Kidney epithelial cell (primary cell): ENCODE measurements at regions not wholly inside any gene's neighbourhood (a gene's known extent, or its start where the extent isn't known, plus 50 kb on each side); places are given as distances from the start of the nearest gene placed in this dataset.

Experiments used
- DNase-seq: peaks from one replicate; pipeline ENCODE4 v3.0.0-alpha.2; 2010; ENCODE audit warnings: low read depth
- H3K27me3 ChIP-seq: 2 replicates; pipeline ENCODE4 v1.6.0; 2011; ENCODE audit warnings: low read length; ENCODE audit not compliant: control insufficient read depth, insufficient read depth
- H3K36me3 ChIP-seq: 2 replicates; pipeline ENCODE4 v1.5.1; 2011; ENCODE audit warnings: low read length; ENCODE audit not compliant: control insufficient read depth, insufficient read depth
- H3K4me3 ChIP-seq: 2 replicates; pipeline ENCODE4 v1.5.1; 2011; ENCODE audit warnings: low read depth, mild to moderate bottlenecking, control low read depth, low read length
- TF ChIP-seq, protein P1 (sequence below): IDR thresholded peaks from 2 replicates; pipeline ENCODE4 v1.5.1; 2011; ENCODE audit warnings: mild to moderate bottlenecking, moderate library complexity, low read length, control low read depth, inconsistent platforms; ENCODE audit not compliant: insufficient read depth, poor library complexity, severe bottlenecking

DNA sequence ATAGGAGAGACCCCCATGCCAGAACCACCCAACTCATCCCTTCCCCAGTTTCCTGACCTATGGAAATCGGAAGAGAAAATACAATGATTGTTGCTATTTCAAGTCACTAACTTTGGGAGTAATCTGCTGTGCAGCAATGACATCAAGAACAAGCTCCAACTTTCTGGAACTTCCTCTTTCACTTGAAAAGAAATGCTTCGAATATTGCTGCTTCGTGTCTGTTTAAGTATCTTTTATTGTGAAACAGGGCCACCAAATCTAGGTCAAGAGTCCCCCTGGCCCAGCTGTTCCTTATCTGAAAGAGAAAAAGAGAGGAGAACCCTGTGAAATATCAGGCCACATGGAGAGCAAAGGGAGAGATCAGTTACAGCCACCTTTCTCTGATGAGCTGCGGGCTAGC is 59.4 kb upstream of the DNAH5 start:
- Histone ChIP-seq H3K36me3 (no peaks in the 10 kb centered on the region), H3K4me3 (no peak overlapping the region), H3K27me3 (no peaks in the 10 kb centered on the region)
- TF ChIP-seq, protein P1, sequence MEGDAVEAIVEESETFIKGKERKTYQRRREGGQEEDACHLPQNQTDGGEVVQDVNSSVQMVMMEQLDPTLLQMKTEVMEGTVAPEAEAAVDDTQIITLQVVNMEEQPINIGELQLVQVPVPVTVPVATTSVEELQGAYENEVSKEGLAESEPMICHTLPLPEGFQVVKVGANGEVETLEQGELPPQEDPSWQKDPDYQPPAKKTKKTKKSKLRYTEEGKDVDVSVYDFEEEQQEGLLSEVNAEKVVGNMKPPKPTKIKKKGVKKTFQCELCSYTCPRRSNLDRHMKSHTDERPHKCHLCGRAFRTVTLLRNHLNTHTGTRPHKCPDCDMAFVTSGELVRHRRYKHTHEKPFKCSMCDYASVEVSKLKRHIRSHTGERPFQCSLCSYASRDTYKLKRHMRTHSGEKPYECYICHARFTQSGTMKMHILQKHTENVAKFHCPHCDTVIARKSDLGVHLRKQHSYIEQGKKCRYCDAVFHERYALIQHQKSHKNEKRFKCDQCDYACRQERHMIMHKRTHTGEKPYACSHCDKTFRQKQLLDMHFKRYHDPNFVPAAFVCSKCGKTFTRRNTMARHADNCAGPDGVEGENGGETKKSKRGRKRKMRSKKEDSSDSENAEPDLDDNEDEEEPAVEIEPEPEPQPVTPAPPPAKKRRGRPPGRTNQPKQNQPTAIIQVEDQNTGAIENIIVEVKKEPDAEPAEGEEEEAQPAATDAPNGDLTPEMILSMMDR = no peak
- DNase-seq = no peak

DNA sequence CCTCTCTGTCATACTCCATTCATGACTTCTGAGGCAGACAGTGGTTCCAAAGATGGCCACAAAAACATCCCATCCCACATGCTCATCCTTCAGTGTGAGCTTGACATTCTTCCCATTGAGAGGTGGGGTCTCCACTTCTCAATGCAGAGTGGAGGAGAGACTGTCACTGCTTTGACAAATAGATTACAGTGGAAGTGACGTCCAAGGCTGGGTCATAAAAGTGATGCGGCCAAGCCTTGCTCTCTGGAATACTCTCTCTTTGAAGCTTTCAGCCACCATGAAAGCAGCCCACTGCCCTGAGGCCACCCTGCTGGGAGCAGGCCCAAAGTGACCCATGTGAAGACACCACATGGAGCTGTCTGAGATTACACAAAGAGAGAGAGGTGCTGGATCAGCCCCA is 59.0 kb upstream of the DNAH5 start:
- TF ChIP-seq, protein P1 = no peak
- no peak overlapping the region for H3K4me3 ChIP-seq
- no peaks in the 10 kb centered on the region for H3K36me3 ChIP-seq
- no peak for DNase-seq
- H3K27me3 ChIP-seq = no peaks in the 10 kb centered on the region

DNA sequence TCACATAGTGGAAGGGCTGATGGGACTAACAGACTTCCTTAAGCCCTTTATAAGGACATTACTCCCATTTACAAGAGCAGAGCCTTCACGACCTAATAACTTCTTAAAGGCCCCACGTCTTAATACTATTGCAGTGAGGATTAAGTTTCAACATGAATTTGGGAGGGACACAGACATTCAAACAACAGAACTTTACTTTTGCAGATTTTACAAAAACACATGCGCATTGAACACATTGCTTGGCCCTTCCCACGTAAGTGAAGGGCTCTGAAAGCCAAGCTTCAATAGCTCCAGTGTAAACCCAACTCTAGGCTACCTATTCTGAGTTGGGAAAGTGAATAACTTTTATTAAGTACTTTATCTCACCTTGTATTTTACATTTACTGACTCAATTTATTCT is 53.8 kb upstream of the DNAH5 start:
- Histone ChIP-seq H3K36me3 (no peaks in the 10 kb centered on the region), H3K4me3 (no peak overlapping the region), H3K27me3 (no peaks in the 10 kb centered on the region)
- DNase-seq = no peak
- TF ChIP-seq, protein P1 = no peak

DNA sequence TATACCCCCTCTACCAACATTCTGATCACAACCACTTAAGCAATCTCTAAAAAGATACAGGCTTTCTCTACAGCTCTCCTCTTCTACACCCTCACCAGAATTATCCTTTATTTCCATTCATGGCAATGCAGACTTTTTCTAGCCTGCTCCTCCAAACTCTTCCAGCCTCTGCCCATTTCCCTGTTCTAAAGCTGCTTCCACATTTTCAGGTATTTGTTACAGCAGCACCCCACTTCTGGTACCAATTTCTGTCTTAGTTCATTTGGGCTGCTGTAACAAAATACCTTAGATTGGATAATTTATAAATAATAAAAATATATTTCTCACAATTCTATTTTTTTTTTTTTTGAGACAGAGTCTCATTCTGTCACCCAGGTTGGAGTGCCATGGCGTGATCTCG is 53.0 kb upstream of the DNAH5 start:
- H3K4me3 ChIP-seq = no peak overlapping the region
- no peaks in the 10 kb centered on the region for H3K27me3 ChIP-seq
- no peak for DNase-seq
- TF ChIP-seq, protein P1 = no peak
- H3K36me3 ChIP-seq = no peaks in the 10 kb centered on the region

DNA sequence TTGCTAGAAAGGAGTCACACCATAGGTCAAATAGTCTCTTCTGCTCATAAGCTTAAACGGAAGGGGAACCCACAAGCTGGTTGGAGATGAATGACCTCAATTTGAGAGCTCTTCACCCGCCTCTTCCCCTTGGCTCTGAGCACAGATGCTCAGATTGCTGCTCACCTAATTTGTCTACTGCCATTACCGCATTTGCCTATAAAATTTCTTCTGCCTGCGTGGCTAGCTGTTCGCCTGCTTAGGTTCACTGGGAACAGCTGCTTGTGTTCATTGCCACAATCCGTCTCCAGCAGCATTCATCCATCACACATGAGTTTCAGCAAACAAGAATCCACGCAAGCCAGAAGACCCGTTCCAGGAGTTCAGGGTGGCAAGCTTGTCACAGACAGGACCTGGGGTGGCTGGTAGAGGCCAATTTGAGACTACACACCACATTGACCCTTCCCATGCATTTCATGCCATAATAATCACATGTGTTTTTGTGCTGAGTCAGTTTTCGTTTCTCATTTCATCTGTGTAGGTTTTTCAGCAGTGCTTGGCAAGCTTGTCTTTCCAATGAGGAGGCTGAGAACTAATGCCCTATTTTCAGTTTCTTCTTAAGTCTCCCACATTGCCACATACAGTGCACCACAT is 50.2 kb upstream of the DNAH5 start:
- TF ChIP-seq, protein P1 = no peak
- Histone ChIP-seq H3K27me3 (no peaks in the 10 kb centered on the region), H3K36me3 (no peaks in the 10 kb centered on the region), H3K4me3 (no peak overlapping the region)
- DNase-seq = no peak
